Left cardiac atrium (tissue), 4 donors: ENCODE measurements at regions not wholly inside any gene's neighbourhood (a gene's known extent, or its start where the extent isn't known, plus 50 kb on each side); places are given as distances from the start of the nearest gene placed in this dataset.

Experiments used
- ATAC-seq, 2 donors: fragments of 200-7000 bp; cut with Tn5 transposase; one replicate each; pipeline ENCODE4 v1.9.1; 2020; ENCODE audit warnings: mild to moderate bottlenecking in 2 of 2, moderate library complexity in 2 of 2
- DNase-seq: peaks from one replicate; pipeline ENCODE4 v3.0.0-alpha.2; 2020
- intact Hi-C, 2 donors: fragments of 100-400 bp; cut with DNase I; formaldehyde crosslinking; loops; one replicate each; pipeline versions ENCODE4 v1.14.1 to v1.15.1; 2022 to 2023
- donor health status: DM: no; HTN: yes; CAD: no.
- donor health status: DM: no; HTN: yes; CAD: no; lungs with severe emphysema.
- donor health status: DM: yes; HTN: yes; CAD: no.
- donor health status: Dilated cardiomyopathy.

DNA sequence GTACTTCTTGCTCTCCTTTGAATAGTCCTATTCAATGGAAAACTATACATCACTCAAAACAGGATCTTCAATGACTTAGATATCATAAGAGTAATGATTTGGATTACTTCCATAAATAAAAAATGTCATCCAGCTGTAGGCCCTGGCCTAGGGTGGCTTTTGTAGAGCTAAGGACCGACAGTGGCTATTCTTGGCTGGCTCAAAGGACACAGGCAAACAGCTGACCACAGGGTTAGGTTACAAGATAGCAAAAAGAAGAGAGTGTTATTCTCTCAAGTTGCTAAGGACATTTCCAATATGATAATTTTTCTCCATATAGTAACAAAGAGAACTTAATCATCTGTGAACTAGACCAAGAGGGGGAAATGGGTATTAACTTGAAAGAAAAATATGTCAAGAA, 495.1 kb downstream of the PLPP3 start:
- no peak for DNase-seq
- ATAC-seq: no peak
- intact Hi-C loops: no loop called here

DNA sequence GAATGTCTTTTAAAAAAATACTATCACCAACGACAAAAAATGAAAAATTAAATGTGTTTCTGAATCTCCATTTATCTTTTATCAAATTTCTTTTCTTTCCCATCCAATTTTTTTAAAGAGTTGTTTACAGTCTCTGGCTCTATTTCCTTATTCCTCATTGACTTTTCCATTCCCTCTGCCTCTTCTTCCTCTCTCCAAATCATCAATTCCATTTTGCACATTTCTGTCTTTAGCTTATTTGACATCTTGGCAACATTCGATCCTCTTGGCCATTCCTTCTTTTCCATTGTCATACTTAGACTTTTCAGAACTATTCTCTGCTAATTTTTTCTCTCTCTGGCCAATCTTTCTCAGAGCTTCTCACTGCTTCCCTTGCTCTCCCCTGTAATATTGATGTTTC, 497.6 kb downstream of the PLPP3 start:
- intact Hi-C loops: no loop called here
- no peak for ATAC-seq
- no peak for DNase-seq

DNA sequence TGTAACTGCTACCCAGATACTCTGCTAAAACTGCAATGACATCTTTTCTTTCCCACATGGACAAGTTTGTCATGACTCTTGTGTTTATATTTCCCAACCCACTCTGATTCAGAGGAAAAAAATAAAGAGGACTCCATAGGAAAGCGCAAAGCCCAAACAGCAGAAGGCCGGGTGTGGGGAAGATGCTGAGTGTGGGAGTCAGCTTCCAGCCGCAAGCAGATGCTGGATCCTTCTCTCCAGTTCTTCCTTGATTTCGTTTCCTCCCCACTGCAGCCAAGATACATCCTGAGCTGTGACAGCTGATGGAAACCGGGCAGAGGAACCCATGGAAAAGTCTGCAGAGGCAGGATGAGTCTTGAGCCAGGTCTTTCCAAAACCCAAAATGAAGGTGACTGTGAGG, 498.2 kb downstream of the PLPP3 start:
- DNase-seq (peak; percentile 50), ATAC-seq (peak; percentile 38 to 86)
- intact Hi-C loops: no loop called here

DNA sequence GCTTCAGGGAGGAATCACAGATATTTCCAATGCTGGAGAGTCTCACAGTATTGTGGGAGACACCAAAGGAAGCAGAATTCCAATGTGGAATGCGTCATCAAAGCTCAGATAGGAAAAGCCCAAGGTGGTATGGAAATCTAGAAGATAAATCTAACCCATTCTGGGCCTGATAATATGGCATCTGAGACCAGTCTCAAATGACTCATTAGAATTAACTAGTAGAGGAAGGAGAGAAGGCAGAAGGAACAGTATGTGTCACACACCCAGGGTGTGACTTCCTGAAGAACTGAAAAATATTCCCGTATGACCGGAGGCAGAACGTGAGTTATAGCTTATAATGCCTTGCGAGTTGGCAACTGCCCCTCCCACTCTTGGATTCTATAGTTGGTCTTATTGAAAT, 499.2 kb downstream of the PLPP3 start:
- intact Hi-C loops: no loop called here
- peak in 1 of 2 donors; percentile 50 for ATAC-seq
- DNase-seq: no peak

DNA sequence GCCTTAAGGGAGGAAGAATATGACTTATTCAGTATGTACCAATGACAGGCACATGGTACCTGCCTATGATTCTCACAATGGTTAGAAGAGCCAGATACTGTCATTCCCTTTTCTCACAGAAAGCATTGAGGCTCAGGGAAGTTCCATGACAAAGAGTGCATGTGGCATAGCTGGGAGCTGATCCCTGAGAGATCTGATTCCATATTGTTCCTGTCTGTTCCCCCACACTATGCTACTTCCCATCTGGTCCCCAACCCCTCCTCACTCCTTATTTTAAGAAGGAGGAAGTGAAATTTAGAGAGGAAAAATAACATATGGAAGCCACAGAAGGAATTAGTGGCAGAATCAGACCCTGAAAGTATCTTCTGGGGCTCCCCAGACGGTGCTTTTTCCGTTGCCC, 500.0 kb downstream of the PLPP3 start:
- no peak for ATAC-seq
- no peak for DNase-seq
- intact Hi-C loops: no loop called here

DNA sequence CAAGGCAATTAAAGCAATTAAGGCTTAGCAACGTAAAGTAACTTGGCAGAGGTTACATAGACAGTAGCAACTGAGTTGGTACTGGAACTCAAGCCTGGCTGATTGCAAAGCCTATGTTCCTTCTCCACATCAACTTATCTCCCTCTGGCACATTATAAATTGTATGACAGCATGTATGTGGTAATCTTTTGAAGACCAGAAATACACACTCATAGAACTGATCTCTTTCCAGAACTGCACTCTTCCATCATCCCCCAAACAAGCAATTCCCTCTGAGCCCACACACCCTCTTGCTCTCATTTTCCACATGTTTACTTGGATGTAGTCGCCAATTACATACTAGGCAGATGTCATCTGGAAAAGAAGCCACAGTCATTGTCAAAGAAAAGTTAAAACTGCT, 502.2 kb downstream of the PLPP3 start:
- ATAC-seq: no peak

DNA sequence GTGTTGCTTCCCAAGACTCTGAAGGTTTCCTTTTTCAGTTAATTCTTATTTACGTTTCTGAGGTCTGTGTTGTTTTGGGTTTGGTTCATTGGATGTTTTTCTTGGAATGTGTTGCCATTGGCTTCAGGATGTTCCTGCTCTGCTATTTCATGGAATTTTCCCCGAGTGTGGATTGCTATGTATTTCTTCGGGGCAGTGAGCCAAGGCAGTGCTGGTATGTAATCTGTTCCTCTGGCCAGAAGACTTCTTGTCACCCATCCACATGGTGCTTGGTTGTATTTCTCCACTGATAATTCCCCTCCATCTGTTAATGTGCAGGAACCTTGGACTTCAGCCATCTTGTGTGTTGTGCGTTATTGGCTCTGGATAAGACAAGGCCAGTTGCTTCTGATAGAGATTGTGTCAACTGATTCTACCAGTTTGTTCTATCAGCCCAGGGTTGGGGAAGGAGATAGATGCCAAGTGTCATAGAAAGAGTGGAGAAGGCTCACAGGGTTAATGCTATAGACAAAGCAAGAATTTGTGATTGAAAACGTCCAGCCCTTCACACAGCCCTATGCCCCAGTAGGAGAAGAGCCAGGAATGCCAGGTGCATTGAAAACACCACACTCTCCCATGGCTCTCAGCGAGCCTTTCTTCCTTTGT, 505.2 kb downstream of the PLPP3 start:
- intact Hi-C loops: no loop called here
- DNase-seq (peak; percentile 87), ATAC-seq (peak; percentile 89 to 92)

More for the DNA sequence above, 502.2 kb downstream of the PLPP3 start:
- intact Hi-C loops: no loop called here
- DNase-seq: no peak

DNA sequence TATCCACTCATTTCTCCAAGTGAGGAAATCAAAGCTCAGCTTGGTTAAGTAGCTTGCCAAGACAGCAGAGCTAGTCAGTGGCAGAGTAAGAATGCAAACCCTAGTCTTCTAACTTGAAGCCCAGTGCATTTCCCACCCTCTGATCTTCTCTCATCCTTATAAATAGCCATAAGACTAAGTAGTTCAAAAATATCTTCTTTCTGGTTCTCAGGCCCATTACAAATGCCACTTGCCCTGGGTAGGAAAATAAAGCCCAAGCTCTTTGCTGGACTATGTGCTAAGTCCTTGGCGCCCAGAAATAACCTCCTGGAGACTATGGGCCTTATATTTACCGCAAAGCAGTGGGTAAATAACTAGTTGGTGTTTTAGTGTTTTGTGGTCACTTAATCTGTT, 505.8 kb downstream of the PLPP3 start:
- DNase-seq (no peak), ATAC-seq (peak in 1 of 2 donors; percentile 51)
- intact Hi-C loops: no loop called here

DNA sequence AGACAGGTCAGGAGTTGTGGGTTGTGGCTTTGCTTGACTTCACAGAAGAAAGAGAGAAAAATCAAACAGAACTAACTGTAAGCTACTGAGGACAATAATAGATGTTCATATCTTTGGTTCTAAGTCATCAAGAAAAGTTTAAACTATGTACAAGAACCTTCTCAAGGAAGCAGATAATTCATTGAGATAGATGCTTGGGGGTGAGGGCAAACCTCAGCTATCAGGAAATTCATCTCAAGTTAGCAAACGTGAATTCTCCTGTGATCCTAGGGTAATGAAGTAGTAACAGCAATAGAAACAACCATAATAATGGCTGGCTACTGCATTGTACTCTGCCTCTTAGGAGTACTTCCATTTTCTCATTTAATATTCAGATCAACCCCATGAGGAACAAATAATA, 506.2 kb downstream of the PLPP3 start:
- ATAC-seq: no peak
- intact Hi-C loops: no loop called here
- no peak for DNase-seq

DNA sequence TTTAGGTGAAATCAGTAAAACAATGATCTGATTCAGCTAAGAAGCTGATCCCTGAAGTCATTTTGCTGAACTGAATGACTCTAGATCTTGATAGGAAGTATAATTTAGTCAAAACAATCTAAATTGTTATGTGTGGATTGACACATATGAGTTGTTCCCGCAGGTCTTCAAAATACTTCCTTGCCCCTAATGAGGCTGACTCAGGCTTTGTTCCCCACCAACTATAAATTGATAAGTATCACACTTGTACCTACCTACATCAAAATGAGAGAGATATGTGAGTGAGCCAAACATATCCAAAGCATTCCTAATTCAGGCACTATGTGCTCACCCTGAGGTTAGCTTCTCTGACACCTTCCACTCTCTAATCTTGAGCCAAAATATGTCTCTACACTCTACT, 507.1 kb downstream of the PLPP3 start:
- intact Hi-C loops: no loop called here
- ATAC-seq: no peak
- no peak for DNase-seq

DNA sequence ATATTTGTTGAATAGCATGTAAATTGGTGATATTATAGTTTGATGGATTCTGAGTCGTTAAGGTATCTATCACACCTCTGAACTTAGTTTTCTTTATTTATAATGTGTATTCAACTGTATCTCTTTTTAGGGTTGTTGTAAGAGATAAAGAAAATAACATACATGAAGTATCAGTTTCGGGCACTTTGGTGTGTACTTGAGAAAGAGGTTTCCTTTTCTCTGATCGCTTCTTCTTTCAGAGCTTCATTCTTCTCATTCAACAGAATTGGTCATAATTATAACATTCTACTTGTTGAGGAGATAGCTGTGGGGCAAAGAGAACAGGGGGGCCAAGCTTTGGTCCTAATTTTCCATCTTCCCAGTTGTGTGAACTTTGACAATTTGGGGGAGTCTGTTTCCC, 508.0 kb downstream of the PLPP3 start:
- ATAC-seq: no peak

DNA sequence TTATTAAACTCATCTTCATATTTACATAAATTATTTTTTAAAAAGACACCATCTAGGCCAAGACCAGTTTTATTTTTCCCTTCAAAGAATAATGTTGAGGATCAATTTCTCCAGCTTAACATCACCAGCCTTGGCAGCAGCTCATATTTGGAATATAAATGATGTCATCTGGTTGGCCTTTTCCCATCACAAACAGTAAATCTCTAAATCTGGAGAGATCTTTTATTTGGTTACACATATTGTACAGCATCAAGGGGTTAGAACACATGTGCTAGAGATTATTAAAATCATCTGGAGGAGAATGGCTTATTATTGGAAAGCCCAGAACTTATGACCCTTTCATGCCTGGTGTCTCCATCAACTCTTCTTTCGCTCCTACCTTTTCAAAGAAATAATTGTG, 508.8 kb downstream of the PLPP3 start:
- DNase-seq (no peak), ATAC-seq (no peak)
- intact Hi-C loops: no loop called here

More for the DNA sequence above, 508.0 kb downstream of the PLPP3 start:
- intact Hi-C loops: no loop called here
- no peak for DNase-seq

DNA sequence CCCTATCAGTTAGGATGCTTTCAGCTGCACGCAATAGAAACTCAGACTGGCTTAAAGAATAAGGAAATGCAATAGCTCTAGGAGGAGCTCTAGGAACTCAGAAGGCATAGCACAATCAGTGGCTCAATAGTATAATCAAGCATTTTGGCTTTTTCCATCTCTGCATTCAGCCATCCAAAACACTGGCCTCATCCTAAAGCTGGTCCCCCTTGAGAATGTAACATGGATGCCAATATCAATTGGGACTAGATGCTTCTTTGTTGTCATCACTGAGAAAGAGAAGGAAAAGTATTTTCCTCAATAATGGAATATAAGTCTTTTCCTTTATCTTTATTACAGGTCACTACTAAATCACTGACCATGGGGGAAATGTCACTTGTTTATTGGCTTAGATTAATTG, 509.5 kb downstream of the PLPP3 start:
- intact Hi-C loops: no loop called here
- ATAC-seq (no peak), DNase-seq (no peak)

DNA sequence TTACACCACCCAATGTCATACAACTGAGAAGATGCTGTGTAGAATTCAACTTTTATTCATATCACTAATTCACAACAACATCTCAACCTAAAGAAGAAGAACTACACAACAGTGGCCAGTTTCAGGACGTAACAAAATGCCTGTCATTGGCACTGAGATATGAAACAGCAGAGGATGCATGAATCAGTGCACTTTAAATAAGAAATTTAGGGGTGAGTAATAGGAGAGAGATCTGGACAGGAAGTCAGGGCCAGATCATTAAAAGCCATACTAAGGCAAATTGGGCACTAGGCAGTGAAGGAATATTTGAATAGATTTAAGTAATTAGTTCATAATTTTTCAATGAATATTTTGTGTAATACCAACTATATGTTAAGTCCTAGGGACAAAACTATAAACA, 510.5 kb downstream of the PLPP3 start:
- ATAC-seq: peak in 1 of 2 donors; percentile 48
- intact Hi-C loops: no loop called here
- DNase-seq: no peak

DNA sequence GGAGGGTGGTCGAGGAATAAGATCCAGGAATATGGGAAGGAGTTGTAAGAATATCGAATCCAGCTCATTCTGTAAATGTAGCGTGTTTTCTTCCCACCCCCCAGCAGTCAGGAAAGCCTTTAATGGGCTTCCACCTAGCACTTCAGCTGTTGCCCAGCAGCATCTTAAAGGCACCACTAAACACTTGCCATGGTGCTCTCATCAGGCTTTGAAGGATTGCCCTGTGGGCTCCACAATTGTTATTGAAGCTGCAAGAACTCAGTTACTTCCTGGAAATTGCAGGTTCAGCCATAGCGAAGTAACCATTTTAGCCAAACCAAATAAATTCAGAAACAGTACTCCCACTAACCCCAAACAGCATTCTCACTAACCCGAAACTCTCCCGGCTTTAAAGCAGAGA, 511.2 kb downstream of the PLPP3 start:
- intact Hi-C loops: no loop called here
- DNase-seq (no peak), ATAC-seq (no peak)

DNA sequence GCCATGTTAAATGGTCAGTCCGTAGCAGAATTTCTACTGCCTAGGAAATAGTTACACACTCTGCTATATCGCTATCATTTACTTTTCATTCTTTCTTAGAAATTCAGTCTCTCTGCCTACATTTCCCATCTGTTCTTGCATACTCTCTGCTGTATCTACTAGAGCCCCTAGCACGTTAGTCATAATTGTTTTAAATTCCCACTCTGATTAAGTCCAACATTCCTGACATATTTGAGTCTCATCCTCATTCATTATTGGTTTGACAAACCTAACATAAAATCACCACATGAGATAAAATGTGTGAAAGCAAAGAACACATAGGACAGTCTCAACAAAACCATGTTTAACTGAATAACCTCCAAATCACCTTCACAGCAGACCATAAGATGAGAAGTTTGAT, 513.6 kb downstream of the PLPP3 start:
- intact Hi-C loops: no loop called here
- no peak for ATAC-seq
- no peak for DNase-seq

DNA sequence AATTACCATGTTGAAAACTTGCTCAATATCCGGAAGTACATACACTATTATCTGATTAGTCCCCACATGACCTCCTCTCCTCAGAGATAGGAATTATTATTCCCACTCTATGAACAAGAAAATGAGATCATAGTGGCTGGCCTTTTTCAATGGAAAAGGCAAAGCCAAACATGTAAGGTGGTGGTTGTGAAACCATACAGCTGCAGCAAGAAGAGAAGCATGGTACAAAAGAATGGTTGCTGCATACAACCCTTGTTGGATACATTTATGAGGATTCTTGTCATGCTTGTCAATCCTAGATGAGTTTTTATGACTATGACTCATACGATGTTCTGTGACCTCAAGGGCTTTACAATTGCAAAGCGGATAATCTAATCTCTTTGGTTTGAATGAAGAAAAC, 514.7 kb downstream of the PLPP3 start:
- ATAC-seq (no peak), DNase-seq (no peak)
- intact Hi-C loops: no loop called here

DNA sequence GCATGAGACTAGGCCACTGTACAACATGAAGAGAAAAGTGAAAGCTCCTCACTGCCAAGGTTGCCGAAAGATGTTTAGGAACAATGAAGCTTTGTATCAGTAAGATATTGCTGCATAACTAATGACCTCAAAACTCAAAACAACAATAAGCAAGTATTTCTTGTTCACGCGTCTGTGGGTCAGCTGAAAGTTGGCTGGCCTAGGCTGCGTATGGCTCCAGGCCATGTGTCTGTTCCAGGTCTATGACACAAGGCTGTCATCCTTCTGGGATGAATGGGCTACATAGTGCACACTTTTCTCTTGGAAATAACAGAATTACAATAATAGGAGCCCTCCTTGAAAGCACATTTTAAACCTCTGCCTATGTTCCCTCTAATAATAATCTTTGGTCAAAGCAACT, 515.9 kb downstream of the PLPP3 start:
- no peak for DNase-seq
- intact Hi-C loops: no loop called here

DNA sequence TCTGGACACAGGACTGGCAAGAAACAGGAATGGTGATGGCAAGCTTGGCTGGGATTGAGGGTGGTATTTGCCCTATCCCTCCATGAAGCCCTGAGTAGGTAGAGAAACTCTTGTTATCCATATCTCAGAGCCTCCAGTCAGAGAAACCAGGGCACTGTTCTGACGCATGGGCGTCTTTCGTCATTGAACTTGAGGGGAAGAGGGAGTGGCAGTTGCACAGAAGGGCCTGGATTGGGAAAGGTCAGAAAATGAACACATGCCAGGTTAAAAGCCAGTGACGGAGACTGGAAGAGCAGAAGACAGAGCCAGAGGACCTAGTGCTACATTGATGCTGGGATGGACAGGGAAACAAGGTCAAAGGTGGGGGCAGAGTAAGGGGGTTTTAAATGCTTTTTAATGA, 516.7 kb downstream of the PLPP3 start:
- ATAC-seq: peak in 1 of 2 donors; percentile 34
- no peak for DNase-seq

More for the DNA sequence above, 515.9 kb downstream of the PLPP3 start:
- peak; percentile 44 to 55 for ATAC-seq

DNA sequence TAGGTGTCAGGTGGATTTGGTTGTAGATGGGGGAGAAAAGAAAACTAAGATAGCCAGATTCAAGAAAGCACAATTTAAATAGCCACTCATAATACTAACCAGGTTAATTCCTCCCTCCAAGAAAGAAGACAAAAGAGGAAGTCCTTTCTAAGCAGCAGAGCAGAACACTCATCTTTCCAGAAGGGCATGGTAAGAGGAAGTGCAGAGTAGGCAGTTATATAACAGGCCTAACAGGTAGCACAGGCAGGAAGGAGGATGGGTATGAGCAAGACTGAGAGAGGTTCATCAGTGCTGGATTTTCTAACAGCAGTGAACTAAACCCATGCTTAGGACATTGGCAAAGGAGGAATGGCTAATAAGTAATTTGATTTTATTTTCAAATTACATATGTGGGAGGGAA, 517.5 kb downstream of the PLPP3 start:
- ATAC-seq: no peak
- intact Hi-C loops: no loop called here
- DNase-seq: no peak

More for the DNA sequence above, 516.7 kb downstream of the PLPP3 start:
- intact Hi-C loops: no loop called here

DNA sequence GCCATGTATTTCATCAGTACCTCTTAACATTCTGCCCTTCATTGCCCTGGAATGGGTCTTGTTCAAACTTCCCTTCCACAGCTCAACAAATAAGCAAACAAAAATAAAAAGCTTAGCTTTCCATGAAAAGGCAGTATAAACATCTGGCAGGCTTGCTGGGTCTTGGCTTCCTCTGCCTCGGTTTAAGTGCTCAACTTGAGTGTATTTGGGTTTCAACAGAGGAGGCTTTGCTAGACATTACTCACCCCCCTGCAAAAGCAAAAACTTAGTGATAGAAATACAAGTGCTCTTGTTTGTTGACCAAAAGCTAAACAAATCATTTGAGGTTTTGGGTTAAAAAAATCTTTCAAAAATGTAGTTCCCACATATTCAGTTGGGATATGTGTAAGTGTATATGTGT, 518.5 kb downstream of the PLPP3 start:
- DNase-seq: no peak
- ATAC-seq: no peak
- intact Hi-C loops: no loop called here
